PC-9 (cell line): ENCODE measurements at regions not wholly inside any gene's neighbourhood (a gene's known extent, or its start where the extent isn't known, plus 50 kb on each side); places are given as distances from the start of the nearest gene placed in this dataset.
"Not testable (repeated sequence)": the region's sequence is repeated elsewhere in the genome, so short reads cannot be mapped to it uniquely, and the experiment has no call there.

Experiments used
- BruUV-seq: library from RNA; stranded (reverse); fragments of 400-500 nt; replicated peaks from 2 replicates; lab custom pipeline; 2021; lab: Mats Ljungman, UMichigan
- CTCF ChIA-PET: fragments of 300-600 bp; sonication (Branson Sonifier 250); formaldehyde crosslinking; loops from one replicate; lab custom pipeline; 2022; ENCODE audit warnings: antibody characterized with exemption; lab: Charles Lee
- POLR2A ChIA-PET: fragments of 300-600 bp; sonication (Branson Sonifier 250); formaldehyde crosslinking; loops from one replicate; lab custom pipeline; 2022; ENCODE audit warnings: antibody characterized with exemption; ENCODE audit not compliant: unreplicated experiment; lab: Charles Lee
- DNase-seq, 2 experiments: peaks; one replicate each; pipeline versions ENCODE4 v3.0.0 to v3.0.0-alpha.2; 2015 to 2022; ENCODE audit warnings: mixed read lengths in 1 of 2
- H2AFZ ChIP-seq: fragments of 200-600 bp; sonication (generic); 2 replicates; pipeline ENCODE4 v1.8.1; 2017; ENCODE audit warnings: antibody characterized with exemption
- H3F3A ChIP-seq: fragments of 200-600 bp; sonication (generic); 2 replicates; pipeline ENCODE4 v1.8.1; 2017; ENCODE audit warnings: antibody characterized with exemption, mild to moderate bottlenecking, low read depth; ENCODE audit not compliant: insufficient read depth
- H3K27ac ChIP-seq: fragments of 200-600 bp; sonication (generic); 2 replicates; pipeline ENCODE4 v1.6.1; 2016; ENCODE audit warnings: mixed run types
- H3K27me3 ChIP-seq: fragments of 200-600 bp; sonication (generic); 2 replicates; pipeline ENCODE4 v1.6.1; 2016; ENCODE audit warnings: low read depth, mixed run types; ENCODE audit not compliant: insufficient read depth
- H3K36me3 ChIP-seq: fragments of 200-600 bp; sonication (generic); 2 replicates; pipeline ENCODE4 v1.6.1; 2016; ENCODE audit warnings: low read depth, mixed run types
- H3K4me1 ChIP-seq: fragments of 200-600 bp; sonication (generic); replicated peaks from 2 replicates; pipeline ENCODE4 v1.6.1; 2016; ENCODE audit warnings: mixed run types; ENCODE audit not compliant: insufficient read depth
- H3K4me2 ChIP-seq: fragments of 200-600 bp; sonication (generic); 2 replicates; pipeline ENCODE4 v1.6.1; 2017; ENCODE audit warnings: mixed run types
- H3K4me3 ChIP-seq: fragments of 200-600 bp; sonication (generic); 2 replicates; pipeline ENCODE4 v1.6.1; 2016; ENCODE audit warnings: mixed run types
- H3K79me2 ChIP-seq: fragments of 200-600 bp; sonication (generic); 2 replicates; pipeline ENCODE4 v1.6.1; 2017; ENCODE audit warnings: low read depth, mixed run types
- H3K9me2 ChIP-seq: fragments of 200-600 bp; sonication (generic); 2 replicates; pipeline ENCODE4 v1.8.1; 2017; ENCODE audit warnings: mild to moderate bottlenecking; ENCODE audit not compliant: insufficient read depth
- H3K9me3 ChIP-seq: fragments of 200-600 bp; sonication (generic); 2 replicates; pipeline ENCODE4 v1.8.1; 2016; ENCODE audit warnings: low read depth; ENCODE audit not compliant: insufficient read depth
- H4K20me1 ChIP-seq: fragments of 200-600 bp; sonication (generic); 2 replicates; pipeline ENCODE4 v1.8.1; 2017; ENCODE audit not compliant: insufficient read depth
- intact Hi-C: fragments of 100-400 bp; cut with micrococcal nuclease; formaldehyde crosslinking; loops from one replicate; pipeline ENCODE4 v1.10.0; 2022; ENCODE audit not compliant: unreplicated experiment

- H3K9me2 ChIP-seq, H3K4me1 ChIP-seq, intact Hi-C loops, DNase-seq, H3K4me3 ChIP-seq, H3K79me2 ChIP-seq, POLR2A ChIA-PET, CTCF ChIA-PET, H4K20me1 ChIP-seq, H3F3A ChIP-seq, H3K27me3 ChIP-seq, BruUV-seq, H3K4me2 ChIP-seq, H3K36me3 ChIP-seq, H3K27ac ChIP-seq, H3K9me3 ChIP-seq, H2AFZ ChIP-seq: not testable (repeated sequence)
Observed at GRCh38 chr7:76898807-76899206, 133.4 kb downstream of the SPDYE17 start.

DNA sequence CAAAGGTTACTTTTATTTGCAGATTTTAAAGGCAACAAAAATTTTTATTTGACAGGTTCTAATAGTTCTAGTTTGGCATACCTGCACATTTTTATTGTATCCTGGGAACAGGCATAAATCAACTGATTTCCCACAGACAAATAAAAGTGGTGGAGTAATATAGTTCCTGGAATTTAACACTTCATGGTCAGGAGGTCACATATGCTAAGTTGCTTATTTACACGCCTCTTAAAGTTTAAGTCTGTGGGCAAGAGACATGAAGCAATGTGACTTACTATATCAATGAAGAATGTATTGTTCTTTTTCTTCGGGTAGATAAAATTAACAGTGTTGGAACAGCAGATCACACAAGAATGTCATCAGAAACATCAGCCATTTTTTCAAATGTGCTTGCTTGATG, 135.2 kb downstream of the SPDYE17 start:
- intact Hi-C loops, H3F3A ChIP-seq, H3K9me2 ChIP-seq, CTCF ChIA-PET, H3K4me1 ChIP-seq, H3K79me2 ChIP-seq, H4K20me1 ChIP-seq, H2AFZ ChIP-seq, H3K27ac ChIP-seq, H3K36me3 ChIP-seq, H3K9me3 ChIP-seq, H3K4me3 ChIP-seq, H3K4me2 ChIP-seq, BruUV-seq, H3K27me3 ChIP-seq, POLR2A ChIA-PET: not testable (repeated sequence)
- peak in 1 of 2 experiments; percentile 53 for DNase-seq

- H3K4me1 ChIP-seq, POLR2A ChIA-PET, intact Hi-C loops, H3K9me3 ChIP-seq, H3K27ac ChIP-seq, H3K9me2 ChIP-seq, H3K36me3 ChIP-seq, BruUV-seq, H3K4me3 ChIP-seq, DNase-seq, H3F3A ChIP-seq, H3K27me3 ChIP-seq, H3K4me2 ChIP-seq, H4K20me1 ChIP-seq, CTCF ChIA-PET, H3K79me2 ChIP-seq, H2AFZ ChIP-seq: not testable (repeated sequence)
Observed at GRCh38 chr7:76895696-76896095, 136.5 kb downstream of the SPDYE17 start.

GRCh38 chr7:76891771-76892170, 140.4 kb downstream of the SPDYE17 start:
- H3K27me3 ChIP-seq, H4K20me1 ChIP-seq, H3K79me2 ChIP-seq, H3K9me3 ChIP-seq, intact Hi-C loops, BruUV-seq, H3K36me3 ChIP-seq, H3K27ac ChIP-seq, CTCF ChIA-PET, H2AFZ ChIP-seq, POLR2A ChIA-PET, H3K4me3 ChIP-seq, H3K4me2 ChIP-seq, H3F3A ChIP-seq, H3K9me2 ChIP-seq, H3K4me1 ChIP-seq: not testable (repeated sequence)
- peak in 1 of 2 experiments; percentile 54 for DNase-seq

DNA sequence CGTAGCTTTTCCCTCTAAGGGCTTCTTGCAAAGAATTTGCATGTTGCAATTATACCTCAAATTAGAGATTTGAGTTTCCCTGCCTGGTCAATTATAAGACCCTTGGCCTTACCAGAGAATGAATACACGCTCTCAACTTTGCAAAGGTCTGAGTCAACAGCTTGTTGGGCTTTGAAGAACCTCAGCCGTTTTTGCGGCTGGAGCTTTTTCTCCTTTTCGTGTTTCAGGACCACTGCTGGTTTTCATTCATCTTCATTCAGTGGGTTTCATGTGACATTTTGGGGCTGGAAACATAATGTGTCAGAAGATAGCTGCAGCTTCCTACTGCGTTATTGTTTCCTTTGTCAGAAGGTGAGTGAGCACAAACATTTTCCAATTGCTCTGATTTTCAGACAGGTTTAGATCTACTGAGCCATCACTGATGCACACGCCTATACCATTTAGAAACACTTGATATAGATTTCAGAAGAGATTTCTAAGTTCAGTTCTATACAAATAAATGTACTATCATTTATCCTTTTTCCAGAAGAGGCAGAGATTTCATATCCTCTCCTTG, 152.3 kb downstream of the SPDYE17 start:
- POLR2A ChIA-PET, intact Hi-C loops, BruUV-seq, H3K79me2 ChIP-seq, H3K27ac ChIP-seq, CTCF ChIA-PET, H3K27me3 ChIP-seq, H3K4me2 ChIP-seq, H2AFZ ChIP-seq, H3K4me3 ChIP-seq, H3F3A ChIP-seq, H3K9me2 ChIP-seq, H3K4me1 ChIP-seq, H4K20me1 ChIP-seq, H3K9me3 ChIP-seq, H3K36me3 ChIP-seq, DNase-seq: not testable (repeated sequence)

- intact Hi-C loops, H3K79me2 ChIP-seq, H3K4me2 ChIP-seq, BruUV-seq, H3F3A ChIP-seq, H3K4me1 ChIP-seq, H3K27ac ChIP-seq, POLR2A ChIA-PET, H3K4me3 ChIP-seq, DNase-seq, H3K9me3 ChIP-seq, H2AFZ ChIP-seq, H3K36me3 ChIP-seq, CTCF ChIA-PET, H3K9me2 ChIP-seq, H4K20me1 ChIP-seq, H3K27me3 ChIP-seq: not testable (repeated sequence)
Observed at GRCh38 chr7:76875760-76876159, 156.4 kb downstream of the SPDYE17 start.

DNA sequence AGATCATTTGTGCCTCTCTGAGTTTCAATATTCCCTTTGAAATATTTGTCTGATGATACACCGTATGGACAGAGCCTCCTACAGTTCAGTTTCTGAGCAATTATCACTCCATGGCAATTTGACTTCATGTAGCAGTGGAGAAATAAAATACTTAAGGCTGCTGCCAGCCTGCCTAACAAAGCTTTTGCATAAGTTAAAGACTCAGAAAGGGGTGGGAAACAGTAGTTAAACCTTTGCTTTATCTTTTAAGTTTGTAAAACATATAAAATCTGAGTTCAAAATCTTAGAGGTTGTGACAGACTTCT, 161.7 kb downstream of the SPDYE17 start:
- H2AFZ ChIP-seq, H3K27ac ChIP-seq, H3K9me2 ChIP-seq, H3K4me3 ChIP-seq, DNase-seq, CTCF ChIA-PET, BruUV-seq, H3K36me3 ChIP-seq, H3K79me2 ChIP-seq, H3F3A ChIP-seq, intact Hi-C loops, H3K9me3 ChIP-seq, H3K4me1 ChIP-seq, H3K4me2 ChIP-seq, H4K20me1 ChIP-seq, POLR2A ChIA-PET, H3K27me3 ChIP-seq: not testable (repeated sequence)
